ENCODE measurements at regions not wholly inside any gene's neighbourhood (a gene's known extent, or its start where the extent isn't known, plus 50 kb on each side); places are given as distances from the start of the nearest gene placed in this dataset.
"Not testable (repeated sequence)": the region's sequence is repeated elsewhere in the genome, so short reads cannot be mapped to it uniquely, and the experiment has no call there.

DNA sequence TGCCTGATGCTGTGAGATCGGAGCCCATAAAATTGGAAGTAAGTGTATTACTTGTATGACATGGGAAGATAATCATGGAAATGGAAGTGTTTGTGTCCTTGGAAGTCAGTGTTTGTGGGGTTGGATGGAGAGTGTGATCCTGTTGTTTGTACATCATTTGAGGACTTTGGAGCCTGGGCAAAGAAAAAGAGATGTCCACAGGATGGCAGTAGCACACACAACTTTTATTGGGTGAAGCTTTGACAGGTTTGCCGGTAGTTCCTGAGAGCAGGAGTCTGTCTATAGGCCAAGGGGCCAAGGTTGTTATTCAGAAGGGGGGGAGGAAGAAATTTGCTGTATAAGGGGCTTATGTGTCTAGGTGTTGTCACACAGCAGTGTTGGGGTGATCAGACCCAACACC is 533.3 kb downstream of the RPIA start:
- DNase-seq; H3K36me3 ChIP-seq (ENCODE audit: low read depth, low read length); H3K9me2 ChIP-seq (replicated peaks; ENCODE audit: low read length); H3K9ac ChIP-seq (ENCODE audit: low read length); POLR2A ChIA-PET (ENCODE audit: unreplicated experiment); H3K9me3 ChIP-seq (ENCODE audit: low read length); H3K79me2 ChIP-seq (ENCODE audit: low read length); H2AFZ ChIP-seq (ENCODE audit: low read length); H3F3A ChIP-seq (ENCODE audit: low read length, unreplicated experiment); H3K27ac ChIP-seq (ENCODE audit: low read length); BruUV-seq (replicated peaks); H3K4me2 ChIP-seq (ENCODE audit: low read length); CTCF ChIA-PET; H3K4me3 ChIP-seq (ENCODE audit: low read length); intact Hi-C loops (cut with micrococcal nuclease); H3K27me3 ChIP-seq (ENCODE audit: low read length); H4K20me1 ChIP-seq (ENCODE audit: low read length); H3K4me1 ChIP-seq (ENCODE audit: insufficient read depth, low read length); ATAC-seq: not testable (repeated sequence)

DNA sequence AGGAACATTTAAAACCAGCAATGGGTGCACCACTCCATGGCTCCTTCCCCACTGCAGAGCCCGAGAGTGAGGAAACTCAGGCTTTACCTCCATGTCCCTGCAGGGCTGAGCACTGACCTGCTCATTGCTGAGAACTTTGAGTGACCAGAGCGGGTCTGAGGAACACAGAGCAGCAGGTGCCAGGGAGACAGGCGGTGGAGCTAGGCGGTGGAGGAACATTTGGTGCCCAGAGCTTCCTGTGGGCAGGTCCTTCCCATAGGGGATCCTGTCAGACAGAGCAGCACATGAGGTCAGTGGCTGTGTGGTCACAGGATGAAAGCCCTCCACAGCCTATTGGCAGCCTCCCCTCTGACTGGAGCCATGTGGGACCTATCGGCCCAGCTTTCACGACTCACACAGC is 538.5 kb downstream of the RPIA start:
- ATAC-seq; H3K36me3 ChIP-seq (ENCODE audit: low read depth, low read length); H2AFZ ChIP-seq (ENCODE audit: low read length); H3K27ac ChIP-seq (ENCODE audit: low read length); H3K79me2 ChIP-seq (ENCODE audit: low read length); POLR2A ChIA-PET (ENCODE audit: unreplicated experiment); H3K9ac ChIP-seq (ENCODE audit: low read length); H3F3A ChIP-seq (ENCODE audit: low read length, unreplicated experiment); H3K9me3 ChIP-seq (ENCODE audit: low read length); DNase-seq; H3K4me3 ChIP-seq (ENCODE audit: low read length); H3K4me2 ChIP-seq (ENCODE audit: low read length); CTCF ChIA-PET; H3K4me1 ChIP-seq (ENCODE audit: insufficient read depth, low read length); intact Hi-C loops (cut with micrococcal nuclease); H4K20me1 ChIP-seq (ENCODE audit: low read length); H3K27me3 ChIP-seq (ENCODE audit: low read length); H3K9me2 ChIP-seq (replicated peaks; ENCODE audit: low read length); BruUV-seq (replicated peaks): not testable (repeated sequence)

DNA sequence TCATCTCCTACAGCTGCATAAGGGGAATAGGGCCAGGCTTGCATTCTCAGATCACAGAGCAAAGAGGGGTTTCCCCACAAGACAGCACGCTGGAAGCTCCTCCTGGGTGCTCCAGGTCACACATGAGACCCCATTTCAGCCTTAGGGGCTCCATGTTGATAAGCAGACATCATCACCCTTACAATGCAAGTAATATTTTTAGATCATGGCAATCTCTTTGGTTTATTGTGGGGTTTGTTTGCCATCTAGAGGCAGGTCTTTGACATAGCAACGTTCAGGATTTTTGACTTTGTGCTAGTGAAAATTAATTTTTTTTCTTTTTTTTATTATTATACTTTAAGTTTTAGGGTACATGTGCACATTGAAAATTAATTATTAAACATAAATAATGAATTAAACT is 539.8 kb downstream of the RPIA start:
- H2AFZ ChIP-seq (ENCODE audit: low read length); H3F3A ChIP-seq (ENCODE audit: low read length, unreplicated experiment); H3K4me2 ChIP-seq (ENCODE audit: low read length); H3K79me2 ChIP-seq (ENCODE audit: low read length); H3K27ac ChIP-seq (ENCODE audit: low read length); H3K9me2 ChIP-seq (replicated peaks; ENCODE audit: low read length); POLR2A ChIA-PET (ENCODE audit: unreplicated experiment); intact Hi-C loops (cut with micrococcal nuclease); H3K36me3 ChIP-seq (ENCODE audit: low read depth, low read length); H3K4me1 ChIP-seq (ENCODE audit: insufficient read depth, low read length); BruUV-seq (replicated peaks); H4K20me1 ChIP-seq (ENCODE audit: low read length); H3K9ac ChIP-seq (ENCODE audit: low read length); DNase-seq; CTCF ChIA-PET; H3K9me3 ChIP-seq (ENCODE audit: low read length); ATAC-seq; H3K27me3 ChIP-seq (ENCODE audit: low read length); H3K4me3 ChIP-seq (ENCODE audit: low read length): not testable (repeated sequence)

DNA sequence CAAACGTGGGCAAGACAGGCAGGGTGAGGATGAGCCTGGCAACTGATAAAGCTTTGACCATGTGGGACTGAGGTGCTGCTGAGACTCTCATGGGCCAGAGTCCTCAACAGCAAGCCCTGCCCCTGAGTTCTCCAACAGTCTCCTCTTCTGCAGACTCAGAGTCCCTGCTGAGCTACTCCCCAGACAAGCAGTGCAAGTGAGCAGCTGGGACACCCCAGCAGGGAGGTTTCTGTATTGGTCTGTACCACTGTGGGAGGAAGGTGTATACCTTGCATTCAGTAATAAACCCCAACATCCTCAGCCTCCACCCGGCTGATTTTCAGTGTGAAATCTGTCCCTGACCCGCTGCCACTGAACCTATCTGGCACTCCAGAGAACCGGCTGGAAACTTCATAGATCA is 542.5 kb downstream of the RPIA start:
- CTCF ChIA-PET, result not testable (repeated sequence)

DNA sequence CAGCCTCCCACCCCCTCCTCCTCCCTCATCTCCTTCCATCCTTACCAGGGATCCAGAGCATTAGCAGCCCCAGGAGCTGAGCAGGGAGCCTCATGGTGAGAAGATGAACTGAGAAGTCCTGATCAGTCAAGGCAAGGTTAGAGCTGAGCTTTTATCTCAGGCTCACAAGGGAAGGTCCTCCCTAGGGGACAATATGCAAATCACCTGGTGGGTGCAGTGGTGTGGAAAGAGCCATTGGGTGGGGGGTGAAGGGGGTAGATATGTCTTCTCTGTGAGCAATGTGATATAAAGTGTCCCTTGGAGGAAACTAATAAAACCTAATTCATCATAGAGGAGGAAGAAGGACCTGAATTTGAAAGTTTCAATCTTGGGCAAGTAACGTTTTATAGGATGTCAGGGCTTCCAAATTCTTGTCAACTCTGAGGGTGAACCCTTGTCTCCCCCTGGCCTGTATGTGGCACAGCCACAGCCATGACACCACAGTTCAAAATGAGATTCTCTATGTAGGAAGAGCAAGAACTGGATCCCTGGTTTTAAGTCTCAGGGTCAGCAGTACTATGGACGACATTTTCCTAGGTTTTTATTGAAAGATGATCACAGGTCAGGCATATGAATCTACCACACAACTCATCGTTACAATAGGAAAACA is 543.5 kb downstream of the RPIA start:
- H3K36me3 ChIP-seq (ENCODE audit: low read depth, low read length); H3K79me2 ChIP-seq (ENCODE audit: low read length); H3K27ac ChIP-seq (ENCODE audit: low read length); intact Hi-C loops (cut with micrococcal nuclease); CTCF ChIA-PET; H3K4me3 ChIP-seq (ENCODE audit: low read length); ATAC-seq; H4K20me1 ChIP-seq (ENCODE audit: low read length); H3K27me3 ChIP-seq (ENCODE audit: low read length); H3K4me1 ChIP-seq (ENCODE audit: insufficient read depth, low read length); POLR2A ChIA-PET (ENCODE audit: unreplicated experiment); H2AFZ ChIP-seq (ENCODE audit: low read length); BruUV-seq (replicated peaks); H3F3A ChIP-seq (ENCODE audit: low read length, unreplicated experiment); DNase-seq; H3K9me3 ChIP-seq (ENCODE audit: low read length); H3K9me2 ChIP-seq (replicated peaks; ENCODE audit: low read length); H3K4me2 ChIP-seq (ENCODE audit: low read length); H3K9ac ChIP-seq (ENCODE audit: low read length): not testable (repeated sequence)

More for the DNA sequence above, 542.5 kb downstream of the RPIA start:
- H4K20me1 ChIP-seq (ENCODE audit: low read length); H3K4me1 ChIP-seq (ENCODE audit: insufficient read depth, low read length); H3K9ac ChIP-seq (ENCODE audit: low read length); POLR2A ChIA-PET (ENCODE audit: unreplicated experiment); BruUV-seq (replicated peaks); intact Hi-C loops (cut with micrococcal nuclease); H3K27me3 ChIP-seq (ENCODE audit: low read length); H3K79me2 ChIP-seq (ENCODE audit: low read length); H3K4me3 ChIP-seq (ENCODE audit: low read length); H3K9me2 ChIP-seq (replicated peaks; ENCODE audit: low read length); ATAC-seq; H3K9me3 ChIP-seq (ENCODE audit: low read length); H3K27ac ChIP-seq (ENCODE audit: low read length); H3K36me3 ChIP-seq (ENCODE audit: low read depth, low read length); H3K4me2 ChIP-seq (ENCODE audit: low read length); DNase-seq; H3F3A ChIP-seq (ENCODE audit: low read length, unreplicated experiment); H2AFZ ChIP-seq (ENCODE audit: low read length): not testable (repeated sequence)

DNA sequence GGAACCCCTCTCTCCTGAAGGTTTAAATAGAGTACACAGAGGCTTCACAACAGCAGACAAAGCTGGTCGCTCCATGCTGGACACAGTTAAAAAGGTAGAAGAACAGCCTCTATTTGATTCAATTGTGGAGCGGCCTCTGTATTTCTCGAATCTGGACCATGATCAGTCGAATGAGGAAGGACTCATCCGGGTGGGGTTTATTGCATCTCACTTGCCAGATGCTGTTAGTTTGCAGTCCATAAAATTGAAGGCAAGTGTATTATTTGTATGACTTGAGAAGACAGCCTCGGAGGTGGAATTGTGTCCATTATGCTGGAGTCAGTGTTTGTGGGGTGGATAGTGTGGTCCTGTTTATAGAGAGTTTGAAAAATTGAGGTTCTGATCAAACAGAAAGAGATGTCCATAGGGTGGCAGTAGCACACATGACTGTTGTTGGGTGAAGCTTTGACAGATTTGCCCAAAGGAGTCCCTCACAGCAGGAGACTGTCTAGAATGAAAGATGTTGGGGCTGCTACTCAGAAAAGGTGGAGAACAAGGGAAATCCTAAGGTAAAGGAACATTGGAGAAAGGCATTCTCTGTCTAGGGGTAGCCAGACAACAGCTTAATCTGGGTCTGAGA is 545.5 kb downstream of the RPIA start:
- H2AFZ ChIP-seq (ENCODE audit: low read length); H3K27me3 ChIP-seq (ENCODE audit: low read length); H3K4me2 ChIP-seq (ENCODE audit: low read length); H3K4me3 ChIP-seq (ENCODE audit: low read length); H3K9ac ChIP-seq (ENCODE audit: low read length); H3K27ac ChIP-seq (ENCODE audit: low read length); H3K9me2 ChIP-seq (replicated peaks; ENCODE audit: low read length); BruUV-seq (replicated peaks); H3K4me1 ChIP-seq (ENCODE audit: insufficient read depth, low read length); intact Hi-C loops (cut with micrococcal nuclease); DNase-seq; CTCF ChIA-PET; H3K79me2 ChIP-seq (ENCODE audit: low read length); H4K20me1 ChIP-seq (ENCODE audit: low read length); H3K9me3 ChIP-seq (ENCODE audit: low read length); ATAC-seq; H3F3A ChIP-seq (ENCODE audit: low read length, unreplicated experiment); POLR2A ChIA-PET (ENCODE audit: unreplicated experiment); H3K36me3 ChIP-seq (ENCODE audit: low read depth, low read length): not testable (repeated sequence)

DNA sequence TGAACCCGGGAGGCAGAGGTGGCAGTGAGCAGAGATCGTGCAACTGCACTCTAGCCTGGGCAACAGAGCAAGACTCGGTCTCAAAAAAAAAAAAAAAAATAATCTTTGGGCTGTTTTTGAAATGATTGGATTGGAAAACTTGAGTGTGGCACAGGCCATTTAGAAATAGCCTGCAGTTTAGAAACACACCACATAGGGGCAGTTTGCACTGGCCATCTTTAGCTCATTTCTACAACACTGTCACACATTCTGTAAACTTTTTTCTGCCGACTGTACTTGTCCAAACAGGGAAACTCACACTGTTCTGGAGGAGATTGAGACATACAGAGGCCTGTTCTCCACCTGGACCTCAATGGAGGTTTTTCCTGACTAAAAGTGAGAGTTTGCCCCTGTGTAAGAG is 546.3 kb downstream of the RPIA start:
- POLR2A ChIA-PET (ENCODE audit: unreplicated experiment); H3K27ac ChIP-seq (ENCODE audit: low read length); H3K4me1 ChIP-seq (ENCODE audit: insufficient read depth, low read length); CTCF ChIA-PET; intact Hi-C loops (cut with micrococcal nuclease); H3K4me3 ChIP-seq (ENCODE audit: low read length); H2AFZ ChIP-seq (ENCODE audit: low read length); DNase-seq; H4K20me1 ChIP-seq (ENCODE audit: low read length); H3K9me2 ChIP-seq (replicated peaks; ENCODE audit: low read length); BruUV-seq (replicated peaks); H3K79me2 ChIP-seq (ENCODE audit: low read length); H3K27me3 ChIP-seq (ENCODE audit: low read length); H3K9me3 ChIP-seq (ENCODE audit: low read length); H3K9ac ChIP-seq (ENCODE audit: low read length); H3K4me2 ChIP-seq (ENCODE audit: low read length); H3F3A ChIP-seq (ENCODE audit: low read length, unreplicated experiment); H3K36me3 ChIP-seq (ENCODE audit: low read depth, low read length): not testable (repeated sequence)
- peak; percentile 43; the same call in 1 of the 2 replicates for ATAC-seq
